HEK293 (cell line): ENCODE measurements at regions not wholly inside any gene's neighbourhood (a gene's known extent, or its start where the extent isn't known, plus 50 kb on each side); places are given as distances from the start of the nearest gene placed in this dataset.

ENCODE experiments used
- CTCF ChIA-PET: fragments of 350-600 bp; formaldehyde crosslinking; extraction: SDS; loops from one replicate; lab custom pipeline; 2021; ENCODE audit warnings: antibody characterized with exemption; lab: Yijun Ruan, JAX
- POLR2A ChIA-PET: fragments of 300-600 bp; formaldehyde crosslinking; extraction: SDS; loops from one replicate; lab custom pipeline; 2020; ENCODE audit warnings: antibody characterized with exemption, inconsistent platforms; lab: Yijun Ruan, JAX
- H3K27ac ChIP-seq: fragments of 200-500 bp; sonication (Bioruptor generic); 2 replicates; pipeline ENCODE4 v1.5.1; 2014; ENCODE audit warnings: low read depth, low read length, control low read depth, inconsistent platforms; ENCODE audit errors: extremely low read depth
- H3K36me3 ChIP-seq, 2 experiments: fragments of 200-500 bp in 1 of 2; sonication (Bioruptor generic) in 1 of 2; 1 replicate in 1 of 2; 2 replicates in 1 of 2; pipeline ENCODE4 v1.5.1; 2014 to 2017; ENCODE audit warnings: inconsistent platforms in 2 of 2, low read length in 2 of 2; ENCODE audit not compliant: control insufficient read depth in 2 of 2, insufficient read depth in 1 of 2
- H3K4me1 ChIP-seq: fragments of 200-500 bp; sonication (Bioruptor generic); 2 replicates; pipeline ENCODE4 v1.5.1; 2014; ENCODE audit warnings: mild to moderate bottlenecking, low read length, inconsistent platforms; ENCODE audit not compliant: control insufficient read depth, insufficient read depth
- H3K4me3 ChIP-seq: 2 replicates; pipeline ENCODE4 v1.5.1; 2011; ENCODE audit warnings: low read depth, mild to moderate bottlenecking, control low read depth, low read length, moderate library complexity
- H3K9me3 ChIP-seq: fragments of 200-500 bp; sonication (Bioruptor generic); 2 replicates; pipeline ENCODE4 v1.5.1; 2014; ENCODE audit warnings: low read depth, low read length, inconsistent platforms; ENCODE audit not compliant: control insufficient read depth, insufficient read depth
- BCL11A ChIP-seq: fragments of 450-650 bp; formaldehyde crosslinking; IDR thresholded peaks from 2 replicates; pipeline ENCODE4 v1.5.1; 2016; ENCODE audit warnings: low read depth, missing biosample characterization, missing genetic modification characterization
- KLF16 ChIP-seq: fragments of 450-650 bp; formaldehyde crosslinking; IDR thresholded peaks from 2 replicates; pipeline ENCODE4 v1.5.1; 2017; ENCODE audit warnings: missing biosample characterization, missing genetic modification characterization
- MEIS1 ChIP-seq: sonication (generic); formaldehyde crosslinking; IDR thresholded peaks from 2 replicates; pipeline ENCODE4 v1.8.1; 2022; ENCODE audit warnings: missing genetic modification reagents, mild to moderate bottlenecking, borderline replicate concordance
- REPIN1 ChIP-seq: fragments of 450-650 bp; formaldehyde crosslinking; IDR thresholded peaks from 2 replicates; pipeline ENCODE4 v1.5.1; 2017; ENCODE audit warnings: missing biosample characterization, missing genetic modification characterization, low read depth
- REST ChIP-seq: fragments of 450-650 bp; formaldehyde crosslinking; IDR thresholded peaks from 2 replicates; pipeline ENCODE4 v1.5.1; 2016; ENCODE audit warnings: missing biosample characterization, missing genetic modification characterization
- SCRT2 ChIP-seq: fragments of 450-650 bp; formaldehyde crosslinking; IDR thresholded peaks from 2 replicates; pipeline ENCODE4 v1.5.1; 2016; ENCODE audit warnings: missing biosample characterization, missing genetic modification characterization
- SETDB1 ChIP-seq: IDR thresholded peaks from one replicate; pipeline ENCODE4 v1.6.1; 2017; ENCODE audit warnings: mild to moderate bottlenecking, low read length, moderate library complexity, mixed read lengths; ENCODE audit not compliant: insufficient read length
- YY2 ChIP-seq: fragments of 450-650 bp; formaldehyde crosslinking; IDR thresholded peaks from 2 replicates; pipeline ENCODE4 v1.5.1; 2016; ENCODE audit warnings: missing biosample characterization, missing genetic modification characterization
- ZNF223 ChIP-seq: fragments of 450-650 bp; formaldehyde crosslinking; IDR thresholded peaks from 2 replicates; pipeline ENCODE4 v1.5.1; 2016; ENCODE audit warnings: missing biosample characterization, missing genetic modification characterization
- ZNF23 ChIP-seq: fragments of 450-650 bp; formaldehyde crosslinking; IDR thresholded peaks from 2 replicates; pipeline ENCODE4 v1.5.1; 2016; ENCODE audit warnings: missing biosample characterization, missing genetic modification characterization, borderline replicate concordance
- ZNF391 ChIP-seq: fragments of 450-650 bp; formaldehyde crosslinking; IDR thresholded peaks from 2 replicates; pipeline ENCODE4 v1.5.1; 2016; ENCODE audit warnings: low read depth, missing biosample characterization, missing genetic modification characterization, borderline replicate concordance
- ZNF514 ChIP-seq: fragments of 450-650 bp; formaldehyde crosslinking; IDR thresholded peaks from 2 replicates; pipeline ENCODE4 v1.5.1; 2016; ENCODE audit warnings: missing biosample characterization, missing genetic modification characterization
- ZNF544 ChIP-seq: fragments of 450-650 bp; formaldehyde crosslinking; IDR thresholded peaks from 2 replicates; pipeline ENCODE4 v1.5.0; 2017; ENCODE audit warnings: missing biosample characterization, missing genetic modification characterization
- ZNF596 ChIP-seq: fragments of 450-650 bp; IDR thresholded peaks from 2 replicates; pipeline ENCODE4 v1.5.0; 2018; ENCODE audit warnings: missing biosample characterization, mild to moderate bottlenecking, missing genetic modification characterization, moderate library complexity
- ZNF658 ChIP-seq: fragments of 450-650 bp; formaldehyde crosslinking; IDR thresholded peaks from 2 replicates; pipeline ENCODE4; 2016; ENCODE audit warnings: missing biosample characterization, missing genetic modification characterization
- ZNF791 ChIP-seq: fragments of 450-650 bp; formaldehyde crosslinking; IDR thresholded peaks from 2 replicates; pipeline ENCODE4 v1.5.1; 2016; ENCODE audit warnings: missing biosample characterization, missing genetic modification characterization
- ZNF792 ChIP-seq: fragments of 450-650 bp; formaldehyde crosslinking; IDR thresholded peaks from 2 replicates; pipeline ENCODE4 v1.5.1; 2016; ENCODE audit warnings: missing biosample characterization, missing genetic modification characterization
- ZSCAN5A ChIP-seq: fragments of 450-650 bp; formaldehyde crosslinking; IDR thresholded peaks from 2 replicates; pipeline ENCODE4 v1.5.1; 2016; ENCODE audit warnings: missing biosample characterization, missing genetic modification characterization
- TF ChIP-seq, protein P1 (sequence below): fragments of 450-650 bp; formaldehyde crosslinking; IDR thresholded peaks from 2 replicates; pipeline ENCODE4 v1.5.1; 2016; ENCODE audit warnings: missing biosample characterization, missing genetic modification characterization
- TF ChIP-seq, protein P2 (sequence below): fragments of 450-650 bp; formaldehyde crosslinking; IDR thresholded peaks from 2 replicates; pipeline ENCODE4 v1.5.1; 2016; ENCODE audit warnings: missing biosample characterization, missing genetic modification characterization
- TF ChIP-seq, protein P3 (sequence below): fragments of 450-650 bp; formaldehyde crosslinking; IDR thresholded peaks from 2 replicates; pipeline ENCODE4 v1.5.1; 2016; ENCODE audit warnings: missing biosample characterization, missing genetic modification characterization

GRCh38 chr4:156251373-156252065 is 297.9 kb upstream of the CTSO start (continued):
- TF ChIP-seq REST (no peak), ZNF23 (no peak), ZNF792 (tag by site-specific recombination) (no peak), ZNF391 (tag by site-specific recombination) (no peak), ZSCAN5A (no peak), YY2 (tag by site-specific recombination) (no peak), ZNF791 (tag by site-specific recombination) (no peak)
- TF ChIP-seq, all 188 proteins: peak for 0

DNA sequence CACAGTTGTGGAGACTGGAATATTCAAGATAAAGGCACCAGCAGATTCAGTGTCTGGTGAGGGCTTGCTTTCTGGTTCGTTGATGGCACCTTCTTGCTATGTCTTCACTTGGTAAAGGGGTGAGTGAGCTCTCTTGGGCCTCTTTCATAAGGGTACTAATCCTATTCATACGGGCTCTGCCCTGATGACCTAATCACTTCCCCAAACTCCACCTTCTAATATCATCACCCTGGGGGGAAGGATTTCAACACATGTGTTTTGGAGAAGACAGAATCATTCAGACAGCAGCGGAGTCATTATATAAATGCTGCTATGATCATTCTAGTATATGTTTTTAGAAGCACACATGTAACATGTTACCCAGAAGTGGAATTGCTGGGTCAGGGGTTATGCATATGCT is 295.3 kb upstream of the CTSO start:
- Histone ChIP-seq H3K4me1 (no peaks in the 10 kb centered on the region), H3K36me3 (no peaks in the 10 kb centered on the region), H3K4me3 (no peak overlapping the region), H3K27ac (no peak overlapping the region), H3K9me3 (no peaks in the 10 kb centered on the region)
- TF ChIP-seq MEIS1: no peak
- TF ChIP-seq, protein P1, sequence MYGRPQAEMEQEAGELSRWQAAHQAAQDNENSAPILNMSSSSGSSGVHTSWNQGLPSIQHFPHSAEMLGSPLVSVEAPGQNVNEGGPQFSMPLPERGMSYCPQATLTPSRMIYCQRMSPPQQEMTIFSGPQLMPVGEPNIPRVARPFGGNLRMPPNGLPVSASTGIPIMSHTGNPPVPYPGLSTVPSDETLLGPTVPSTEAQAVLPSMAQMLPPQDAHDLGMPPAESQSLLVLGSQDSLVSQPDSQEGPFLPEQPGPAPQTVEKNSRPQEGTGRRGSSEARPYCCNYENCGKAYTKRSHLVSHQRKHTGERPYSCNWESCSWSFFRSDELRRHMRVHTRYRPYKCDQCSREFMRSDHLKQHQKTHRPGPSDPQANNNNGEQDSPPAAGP: no peak
- POLR2A ChIA-PET: no interaction called here
- CTCF ChIA-PET: no interaction called here

- no peaks in the 10 kb centered on the region for H3K9me3 ChIP-seq
- H3K36me3 ChIP-seq: no peaks in the 10 kb centered on the region
- H3K4me1 ChIP-seq: no peaks in the 10 kb centered on the region
- H3K27ac ChIP-seq: no peak overlapping the region
- ChIA-PET POLR2A (no interaction called here), CTCF (no interaction called here)
- H3K4me3 ChIP-seq: no peak overlapping the region
- TF ChIP-seq ZNF658 (tag by site-specific recombination) (no peak), SCRT2 (tag by site-specific recombination) (no peak), ZNF596 (tag by site-specific recombination) (no peak), SETDB1 (no peak), REPIN1 (tag by site-specific recombination) (no peak), KLF16 (tag by site-specific recombination) (no peak), BCL11A (tag by site-specific recombination) (no peak), ZNF514 (tag by site-specific recombination) (no peak), ZNF223 (no peak), ZNF544 (tag by site-specific recombination) (no peak)
- TF ChIP-seq, protein P2, sequence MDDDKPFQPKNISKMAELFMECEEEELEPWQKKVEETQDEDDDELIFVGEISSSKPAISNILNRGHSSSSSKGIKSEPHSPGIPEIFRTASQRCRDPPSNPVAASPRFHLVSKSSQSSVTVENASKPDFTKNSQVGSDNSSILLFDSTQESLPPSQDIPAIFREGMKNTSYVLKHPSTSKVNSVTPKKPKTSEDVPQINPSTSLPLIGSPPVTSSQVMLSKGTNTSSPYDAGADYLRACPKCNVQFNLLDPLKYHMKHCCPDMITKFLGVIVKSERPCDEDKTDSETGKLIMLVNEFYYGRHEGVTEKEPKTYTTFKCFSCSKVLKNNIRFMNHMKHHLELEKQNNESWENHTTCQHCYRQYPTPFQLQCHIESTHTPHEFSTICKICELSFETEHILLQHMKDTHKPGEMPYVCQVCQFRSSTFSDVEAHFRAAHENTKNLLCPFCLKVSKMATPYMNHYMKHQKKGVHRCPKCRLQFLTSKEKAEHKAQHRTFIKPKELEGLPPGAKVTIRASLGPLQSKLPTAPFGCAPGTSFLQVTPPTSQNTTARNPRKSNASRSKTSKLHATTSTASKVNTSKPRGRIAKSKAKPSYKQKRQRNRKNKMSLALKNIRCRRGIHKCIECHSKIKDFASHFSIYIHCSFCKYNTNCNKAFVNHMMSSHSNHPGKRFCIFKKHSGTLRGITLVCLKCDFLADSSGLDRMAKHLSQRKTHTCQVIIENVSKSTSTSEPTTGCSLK (tag by site-specific recombination): no peak
- TF ChIP-seq, protein P1: no peak
- TF ChIP-seq, protein P3, sequence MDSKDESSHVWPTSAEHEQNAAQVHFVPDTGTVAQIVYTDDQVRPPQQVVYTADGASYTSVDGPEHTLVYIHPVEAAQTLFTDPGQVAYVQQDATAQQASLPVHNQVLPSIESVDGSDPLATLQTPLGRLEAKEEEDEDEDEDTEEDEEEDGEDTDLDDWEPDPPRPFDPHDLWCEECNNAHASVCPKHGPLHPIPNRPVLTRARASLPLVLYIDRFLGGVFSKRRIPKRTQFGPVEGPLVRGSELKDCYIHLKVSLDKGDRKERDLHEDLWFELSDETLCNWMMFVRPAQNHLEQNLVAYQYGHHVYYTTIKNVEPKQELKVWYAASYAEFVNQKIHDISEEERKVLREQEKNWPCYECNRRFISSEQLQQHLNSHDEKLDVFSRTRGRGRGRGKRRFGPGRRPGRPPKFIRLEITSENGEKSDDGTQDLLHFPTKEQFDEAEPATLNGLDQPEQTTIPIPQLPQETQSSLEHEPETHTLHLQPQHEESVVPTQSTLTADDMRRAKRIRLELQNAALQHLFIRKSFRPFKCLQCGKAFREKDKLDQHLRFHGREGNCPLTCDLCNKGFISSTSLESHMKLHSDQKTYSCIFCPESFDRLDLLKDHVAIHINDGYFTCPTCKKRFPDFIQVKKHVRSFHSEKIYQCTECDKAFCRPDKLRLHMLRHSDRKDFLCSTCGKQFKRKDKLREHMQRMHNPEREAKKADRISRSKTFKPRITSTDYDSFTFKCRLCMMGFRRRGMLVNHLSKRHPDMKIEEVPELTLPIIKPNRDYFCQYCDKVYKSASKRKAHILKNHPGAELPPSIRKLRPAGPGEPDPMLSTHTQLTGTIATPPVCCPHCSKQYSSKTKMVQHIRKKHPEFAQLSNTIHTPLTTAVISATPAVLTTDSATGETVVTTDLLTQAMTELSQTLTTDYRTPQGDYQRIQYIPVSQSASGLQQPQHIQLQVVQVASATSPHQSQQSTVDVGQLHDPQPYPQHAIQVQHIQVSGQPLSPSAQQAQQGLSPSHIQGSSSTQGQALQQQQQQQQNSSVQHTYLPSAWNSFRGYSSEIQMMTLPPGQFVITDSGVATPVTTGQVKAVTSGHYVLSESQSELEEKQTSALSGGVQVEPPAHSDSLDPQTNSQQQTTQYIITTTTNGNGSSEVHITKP (tag by site-specific recombination): no peak
These were observed 293.8 kb upstream of the CTSO start for GRCh38 chr4:156247470-156247869.
